ENCODE measurements at regions not wholly inside any gene's neighbourhood (a gene's known extent, or its start where the extent isn't known, plus 50 kb on each side); places are given as distances from the start of the nearest gene placed in this dataset.

DNA sequence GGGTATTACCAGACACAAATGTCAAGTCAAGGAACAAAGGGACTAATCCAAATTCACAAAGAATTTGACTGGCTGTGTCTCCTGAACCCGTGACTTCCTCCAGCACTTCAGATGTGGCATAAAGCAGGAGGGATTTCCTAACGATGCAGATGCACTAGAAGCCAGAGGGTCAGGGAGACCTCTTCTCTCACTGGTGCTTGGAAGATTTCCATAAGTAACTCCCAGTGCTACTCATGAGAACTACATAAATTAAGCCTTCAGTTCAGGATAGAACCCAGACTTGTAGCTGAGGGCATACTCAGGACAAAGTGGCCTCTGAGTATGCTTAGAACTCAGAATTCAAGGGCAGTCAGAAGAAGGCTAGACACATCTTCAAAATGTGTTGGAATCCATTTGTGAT lies 83.6 kb upstream of the NRIP1 start:
- H2BK120ac ChIP-seq (ENCODE audit: low read depth, low read length), result no peak overlapping the region
- CTCF ChIA-PET, result no interaction called here
- intact Hi-C loops (cut with micrococcal nuclease), result no loop called here

More for the DNA sequence above, 83.6 kb upstream of the NRIP1 start:
- in situ Hi-C loops (cut with MboI; ENCODE audit: low sequenced_read_pairs) (no loop called here), dilution Hi-C loops (cut with HindIII; ENCODE audit: low sequenced_read_pairs, unreplicated experiment) (no loop called here)
- Histone ChIP-seq H3K4me1 (ENCODE audit: control insufficient read depth, insufficient read depth, low read length) (no peaks in the 10 kb centered on the region), H2BK15ac (ENCODE audit: low read depth, low read length) (no peak overlapping the region), H3K9me1 (ENCODE audit: insufficient read depth, low read length) (no peaks in the 10 kb centered on the region), H3K9me3 (ENCODE audit: control insufficient read depth, insufficient read depth, low read length) (no peaks in the 10 kb centered on the region), H2AFZ (replicated peaks; ENCODE audit: low read length, poor library complexity) (no peak overlapping the region), H3K14ac (replicated peaks; ENCODE audit: low read depth, low read length) (no peak overlapping the region), H3K4ac (ENCODE audit: low read depth, low read length) (no peak overlapping the region), H3K18ac (ENCODE audit: low read depth, low read length) (no peak overlapping the region), H2AK5ac (ENCODE audit: low read depth, low read length) (no peak overlapping the region), H4K20me1 (ENCODE audit: insufficient read depth, low read length) (no peaks in the 10 kb centered on the region), H3K36me3 (ENCODE audit: control insufficient read depth, insufficient read depth, low read length) (no peaks in the 10 kb centered on the region), H2AK9ac (replicated peaks; ENCODE audit: low read depth, low read length, poor library complexity) (no peak overlapping the region), H2BK5ac (ENCODE audit: low read depth, low read length, poor library complexity, severe bottlenecking) (no peak overlapping the region), H3K4me3 (ENCODE audit: insufficient read depth, low read depth, low read length) (no peak overlapping the region), H3K4me2 (ENCODE audit: low read depth, low read length) (no peak overlapping the region), H3K27ac (ENCODE audit: insufficient read depth, low read length) (no peak overlapping the region), H3K27me3 (ENCODE audit: control insufficient read depth, insufficient read depth, low read length) (no peaks in the 10 kb centered on the region; the same call in 1 of the 2 replicates), H4K91ac (ENCODE audit: insufficient read depth, low read depth, low read length) (no peak overlapping the region), H3K56ac (ENCODE audit: extremely low read depth, insufficient read depth, low read length) (no peak overlapping the region), H3K79me1 (ENCODE audit: low read depth in 1 of 2, low read length in 2 of 2) (no peaks in the 10 kb centered on the region), H2BK20ac (ENCODE audit: low read depth, low read length) (no peak overlapping the region), H4K8ac (ENCODE audit: low read depth in 2 of 2, low read length in 2 of 2) (no peak overlapping the region), H3K9ac (ENCODE audit: low read depth, low read length) (no peak overlapping the region), H4K5ac (ENCODE audit: low read depth, low read length) (no peak overlapping the region), H3K23ac (ENCODE audit: low read depth, low read length) (no peak overlapping the region)
- no TSS peak for BruUV-seq (replicated peaks)
- POLR2A ChIA-PET (ENCODE audit: unreplicated experiment), result no interaction called here
- DNase-seq (no peak), ATAC-seq (ENCODE audit: low read depth) (no peak)
- WGBS, 2 experiments (ENCODE audit: extremely low coverage in 2 of 2, insufficient read length in 1 of 2), result no CpG with 5 or more reads among the region's 2 CpGs
- TF ChIP-seq ELK1 (IDR thresholded peaks at IDR 0.05; ENCODE audit: borderline replicate concordance, low read depth, low read length), result no peak
- TF ChIP-seq MAFK (IDR thresholded peaks at IDR 0.05; ENCODE audit: low read depth, low read length), result no peak
- no peak for TF ChIP-seq FOS (IDR thresholded peaks at IDR 0.05; ENCODE audit: low read depth, low read length)
- TF ChIP-seq POLR2A (IDR thresholded peaks at IDR 0.05; ENCODE audit: low read depth, low read length), result no peak
- no peak for TF ChIP-seq BHLHE40 (IDR thresholded peaks at IDR 0.05; ENCODE audit: low read depth, low read length)
- no peak for TF ChIP-seq MXI1 (IDR thresholded peaks at IDR 0.05; ENCODE audit: borderline replicate concordance, low read depth, low read length)
- no peak for TF ChIP-seq USF2 (IDR thresholded peaks at IDR 0.05; ENCODE audit: low read depth, low read length)
- no peak for TF ChIP-seq MAZ (IDR thresholded peaks at IDR 0.05; ENCODE audit: borderline replicate concordance, low read depth, low read length)
- no peak for TF ChIP-seq SMC3 (IDR thresholded peaks at IDR 0.05; ENCODE audit: low read depth, low read length)
- TF ChIP-seq RAD21 (IDR thresholded peaks at IDR 0.05; ENCODE audit: low read length), result no peak
- no peak for TF ChIP-seq RFX5 (IDR thresholded peaks at IDR 0.05; ENCODE audit: low read depth, low read length)
- TF ChIP-seq, protein P1, sequence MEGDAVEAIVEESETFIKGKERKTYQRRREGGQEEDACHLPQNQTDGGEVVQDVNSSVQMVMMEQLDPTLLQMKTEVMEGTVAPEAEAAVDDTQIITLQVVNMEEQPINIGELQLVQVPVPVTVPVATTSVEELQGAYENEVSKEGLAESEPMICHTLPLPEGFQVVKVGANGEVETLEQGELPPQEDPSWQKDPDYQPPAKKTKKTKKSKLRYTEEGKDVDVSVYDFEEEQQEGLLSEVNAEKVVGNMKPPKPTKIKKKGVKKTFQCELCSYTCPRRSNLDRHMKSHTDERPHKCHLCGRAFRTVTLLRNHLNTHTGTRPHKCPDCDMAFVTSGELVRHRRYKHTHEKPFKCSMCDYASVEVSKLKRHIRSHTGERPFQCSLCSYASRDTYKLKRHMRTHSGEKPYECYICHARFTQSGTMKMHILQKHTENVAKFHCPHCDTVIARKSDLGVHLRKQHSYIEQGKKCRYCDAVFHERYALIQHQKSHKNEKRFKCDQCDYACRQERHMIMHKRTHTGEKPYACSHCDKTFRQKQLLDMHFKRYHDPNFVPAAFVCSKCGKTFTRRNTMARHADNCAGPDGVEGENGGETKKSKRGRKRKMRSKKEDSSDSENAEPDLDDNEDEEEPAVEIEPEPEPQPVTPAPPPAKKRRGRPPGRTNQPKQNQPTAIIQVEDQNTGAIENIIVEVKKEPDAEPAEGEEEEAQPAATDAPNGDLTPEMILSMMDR (conservative IDR thresholded peaks at IDR 0.05; ENCODE audit: low read depth, low read length), result no peak
- TF ChIP-seq CEBPB (IDR thresholded peaks at IDR 0.05; ENCODE audit: low read depth, low read length), result no peak
- no peak for TF ChIP-seq CHD1 (IDR thresholded peaks at IDR 0.05; ENCODE audit: low read depth, low read length)

All from IMR-90 (cell line).